GM18909 (cell line): ENCODE measurements at regions not wholly inside any gene's neighbourhood (a gene's known extent, or its start where the extent isn't known, plus 50 kb on each side); places are given as distances from the start of the nearest gene placed in this dataset.
A peak's percentile ranks its signal among the peaks of the same experiment; 100 is the strongest.

Source experiments
- ATAC-seq: cut with Tn5 transposase; IDR thresholded peaks from one replicate; pipeline ENCODE4 v1.9.1; 2021; ENCODE audit warnings: mild to moderate bottlenecking; ENCODE audit not compliant: unreplicated experiment, poor library complexity

DNA sequence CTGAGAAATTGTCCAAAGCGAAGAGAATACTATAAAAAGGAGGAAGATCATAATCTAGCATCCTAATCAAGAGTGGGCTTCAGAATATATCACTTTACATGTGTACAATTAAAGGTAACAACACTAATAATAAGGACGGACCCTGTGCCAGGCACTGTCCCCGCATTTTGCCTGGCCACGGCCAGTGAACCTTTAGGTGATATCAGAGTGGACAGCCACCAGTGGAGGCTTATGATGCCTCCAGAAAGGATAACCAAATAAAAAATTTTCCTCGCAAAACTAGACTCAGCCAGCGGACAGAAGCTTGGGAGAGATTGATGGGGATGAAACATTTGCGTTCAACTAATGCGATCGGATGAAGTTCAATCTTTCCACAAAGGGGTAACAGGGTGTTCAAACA lies 436.4 kb downstream of the NPHP4 start:
- ATAC-seq = no peak

DNA sequence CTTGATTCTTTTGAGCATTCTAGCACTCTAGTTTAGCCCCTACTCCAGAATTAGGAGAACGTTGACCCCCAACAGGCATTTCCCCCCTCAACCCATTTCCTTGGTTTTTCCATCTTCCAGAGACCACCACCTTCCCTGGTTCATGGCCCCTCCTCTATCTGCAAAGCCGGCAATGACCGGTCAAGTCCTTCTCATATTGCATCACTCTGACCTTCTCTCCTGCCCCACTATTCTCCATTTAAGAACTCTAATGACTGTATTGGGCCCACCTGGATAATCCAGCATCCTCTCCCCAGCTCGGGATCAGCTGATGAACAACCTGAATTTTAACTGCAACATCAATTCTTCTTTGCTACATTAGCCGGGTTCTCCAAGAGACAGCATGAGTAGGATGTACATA lies 437.4 kb downstream of the NPHP4 start:
- no peak for ATAC-seq

DNA sequence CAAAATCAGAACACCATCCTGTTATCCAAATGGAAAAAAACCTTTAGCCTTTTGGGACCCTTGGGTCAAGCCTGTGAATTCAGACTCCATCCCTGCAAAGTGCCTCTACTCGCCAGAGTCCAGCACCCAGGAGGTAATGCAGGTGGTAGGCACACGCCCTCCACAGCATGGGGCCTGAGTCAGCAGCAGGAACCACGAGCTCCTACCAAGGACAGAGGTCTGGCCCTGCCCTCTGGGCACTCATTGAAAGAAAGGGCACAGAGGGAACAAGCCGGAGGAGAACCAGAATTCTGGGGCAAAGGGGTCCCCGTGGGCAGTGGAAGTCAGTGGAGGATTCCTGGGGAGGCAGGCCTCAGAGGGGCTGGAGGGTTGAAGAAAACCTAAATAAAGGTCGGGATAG lies 438.1 kb downstream of the NPHP4 start:
- no peak for ATAC-seq

DNA sequence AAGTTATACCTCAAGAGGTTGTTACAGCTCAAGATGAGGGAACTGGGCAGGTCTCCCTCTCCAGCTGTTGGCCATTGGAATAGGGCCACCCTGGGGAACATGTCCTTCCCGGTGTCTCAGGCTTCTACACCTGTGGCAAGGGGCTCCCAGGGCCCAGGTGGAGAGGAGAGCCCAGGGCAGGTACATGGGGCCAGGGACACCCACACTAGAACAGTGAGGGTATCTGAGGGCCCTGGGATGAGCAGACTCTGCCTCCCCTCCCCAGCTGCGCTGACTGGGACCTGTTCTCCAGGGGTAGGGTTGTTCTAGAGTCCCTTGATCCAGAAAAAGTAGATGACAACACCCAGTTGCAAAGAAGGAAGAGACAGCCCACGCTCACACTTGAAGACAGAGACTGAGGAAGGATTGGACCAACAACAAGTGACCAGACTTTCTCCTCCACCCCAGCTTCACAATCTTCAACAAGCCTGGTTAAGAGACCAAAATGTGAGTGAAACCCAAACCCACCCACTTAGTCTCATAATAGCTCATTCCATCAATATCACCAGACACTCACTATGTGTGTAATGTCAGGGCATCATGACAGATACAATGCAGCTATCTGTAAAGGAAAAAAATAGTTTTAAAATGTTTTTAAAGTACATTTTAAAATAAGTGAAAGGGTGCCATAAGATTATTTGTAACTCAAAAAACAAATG lies 439.3 kb downstream of the NPHP4 start:
- ATAC-seq = no peak

DNA sequence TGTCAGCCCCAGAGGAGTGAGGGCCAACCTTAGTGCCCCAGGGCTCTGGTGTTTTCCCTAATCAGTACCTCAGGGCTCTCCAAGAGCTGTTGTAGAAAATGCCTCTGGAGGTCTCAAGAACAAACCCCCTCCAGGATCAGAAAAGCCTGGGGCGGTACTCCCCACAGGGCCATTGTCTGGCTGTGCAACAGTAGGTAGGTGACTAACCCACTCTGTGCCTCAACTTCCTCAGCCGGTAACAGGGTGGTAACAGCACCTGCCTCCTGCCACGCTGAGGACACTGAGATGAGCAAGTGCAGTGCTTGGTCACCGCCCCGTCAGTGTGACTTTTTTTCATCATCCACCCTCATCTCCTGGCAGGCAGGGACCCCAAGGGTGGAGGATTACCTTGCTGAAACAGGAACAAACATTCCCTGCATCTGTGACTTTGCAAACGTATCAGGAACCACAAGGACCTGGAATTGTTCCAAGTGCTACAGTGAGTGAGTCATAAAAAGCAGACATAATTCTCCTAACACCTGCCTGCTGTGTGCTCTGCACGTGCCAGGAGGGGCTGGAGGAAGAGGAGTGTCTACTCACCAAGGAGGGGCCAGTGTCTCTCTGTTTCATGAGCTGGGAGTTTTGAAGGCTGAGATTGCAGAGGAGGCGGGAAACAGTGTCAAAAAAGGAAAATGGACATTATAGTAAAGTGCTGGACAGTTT lies 440.8 kb downstream of the NPHP4 start:
- ATAC-seq = no peak

DNA sequence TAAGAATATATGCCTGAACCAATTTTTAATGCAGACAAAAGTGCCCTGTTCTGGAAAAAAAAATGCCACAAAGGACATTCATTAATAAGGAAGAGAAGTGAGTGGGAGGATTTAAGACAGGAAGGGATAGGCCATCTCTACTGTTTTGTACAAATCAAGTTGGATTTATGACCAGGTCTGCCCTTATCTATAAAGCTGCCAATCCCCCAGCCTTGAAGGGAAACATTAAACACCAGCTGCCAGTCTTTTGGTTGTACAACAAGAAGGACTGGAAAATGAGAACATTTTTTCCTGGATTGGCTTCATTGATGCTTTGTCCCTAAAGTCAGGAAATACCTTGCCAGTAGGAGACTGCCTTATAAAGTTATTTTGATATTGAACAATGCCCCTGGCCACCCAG lies 444.0 kb downstream of the NPHP4 start:
- no peak for ATAC-seq

DNA sequence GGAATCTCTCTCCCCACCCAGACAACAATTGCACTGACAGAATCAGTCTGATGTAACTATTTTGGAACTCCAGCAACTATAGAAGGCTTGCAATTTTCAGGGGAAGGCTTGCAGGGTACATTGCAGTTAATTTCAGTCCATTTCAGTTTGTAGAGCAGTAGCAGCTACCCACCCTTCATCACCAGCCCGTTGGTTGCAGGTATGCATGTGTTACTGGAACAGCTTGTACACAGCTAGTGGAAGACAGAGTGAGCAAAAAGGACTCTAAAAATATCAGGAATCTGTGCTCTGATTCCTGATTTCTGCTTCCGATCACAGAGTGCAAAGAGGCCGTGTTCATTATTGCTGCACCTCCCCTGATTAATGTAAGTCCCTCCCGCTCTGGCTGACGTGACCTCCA lies 449.0 kb downstream of the NPHP4 start:
- ATAC-seq = no peak

DNA sequence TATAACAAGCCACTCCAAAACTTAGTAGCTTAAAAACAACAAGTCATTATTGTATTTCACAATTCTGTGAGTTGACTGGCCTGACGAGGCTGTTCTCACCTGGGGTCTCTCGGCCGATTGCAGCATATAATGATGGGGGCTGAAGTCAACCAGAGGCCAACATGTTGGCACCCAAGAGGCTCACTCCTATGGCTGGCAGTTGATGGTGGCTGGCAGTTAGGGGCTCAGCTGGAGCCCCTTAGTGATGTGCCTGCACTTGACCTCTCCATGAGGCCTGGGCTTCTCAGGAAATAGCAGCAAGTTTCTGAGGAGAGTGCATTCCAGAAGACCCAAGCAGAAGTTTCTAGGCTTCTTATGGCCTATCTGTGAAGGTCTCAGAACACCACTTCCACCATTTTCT lies 459.4 kb downstream of the NPHP4 start:
- ATAC-seq = no peak

DNA sequence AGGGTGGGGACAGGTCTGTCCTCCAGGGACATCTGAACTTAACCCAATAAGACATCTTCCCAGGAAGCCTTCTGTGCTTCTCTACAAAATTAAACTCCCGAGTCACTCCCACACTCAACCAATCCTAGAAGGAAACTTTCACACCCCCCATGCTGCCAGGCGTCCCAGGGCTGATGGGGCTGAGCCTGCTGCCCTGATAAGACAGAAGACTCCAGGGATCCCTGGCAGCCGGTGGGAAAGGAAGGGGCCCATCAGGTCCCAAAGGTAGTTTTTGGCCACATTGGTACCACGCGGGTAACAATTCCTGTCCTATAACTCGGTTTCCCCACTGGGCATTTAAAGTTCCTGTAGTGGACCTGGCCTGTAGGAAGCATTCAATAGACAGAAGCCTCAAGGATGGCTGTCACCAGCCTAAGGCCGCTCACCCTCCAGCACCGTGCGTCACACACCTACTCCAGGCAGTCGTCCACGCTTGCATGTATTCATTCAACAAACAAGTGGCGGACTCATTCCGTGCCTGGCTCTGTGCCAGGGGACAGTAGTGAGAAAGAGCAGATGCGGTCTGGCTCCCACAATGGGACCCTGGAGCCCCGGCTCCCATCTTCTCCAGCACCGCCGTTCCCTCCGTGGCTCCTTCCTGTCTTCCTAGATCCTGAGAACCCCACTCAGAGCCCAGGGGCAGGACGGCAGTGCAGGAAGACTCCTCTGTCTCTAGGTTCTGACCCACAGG lies 465.2 kb downstream of the NPHP4 start:
- ATAC-seq = no peak

DNA sequence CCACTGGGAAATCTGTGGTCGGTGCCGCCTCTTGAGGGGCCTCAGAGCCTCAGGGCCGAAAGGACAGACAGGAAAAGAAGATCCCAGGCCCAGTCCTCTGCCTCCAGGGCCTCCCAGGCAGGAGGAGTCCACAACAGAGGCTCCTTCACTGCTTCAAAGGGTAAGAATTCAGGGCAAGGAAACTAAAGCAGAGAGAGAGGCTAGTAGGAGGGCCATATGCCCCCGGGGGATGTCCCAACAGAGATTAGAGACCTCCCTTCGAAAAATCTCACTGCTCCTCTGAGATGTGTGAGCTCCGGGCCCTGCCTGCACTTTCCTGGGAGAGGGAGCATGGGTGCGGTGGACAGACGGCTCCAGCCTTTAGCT lies 465.9 kb downstream of the NPHP4 start:
- no peak for ATAC-seq

DNA sequence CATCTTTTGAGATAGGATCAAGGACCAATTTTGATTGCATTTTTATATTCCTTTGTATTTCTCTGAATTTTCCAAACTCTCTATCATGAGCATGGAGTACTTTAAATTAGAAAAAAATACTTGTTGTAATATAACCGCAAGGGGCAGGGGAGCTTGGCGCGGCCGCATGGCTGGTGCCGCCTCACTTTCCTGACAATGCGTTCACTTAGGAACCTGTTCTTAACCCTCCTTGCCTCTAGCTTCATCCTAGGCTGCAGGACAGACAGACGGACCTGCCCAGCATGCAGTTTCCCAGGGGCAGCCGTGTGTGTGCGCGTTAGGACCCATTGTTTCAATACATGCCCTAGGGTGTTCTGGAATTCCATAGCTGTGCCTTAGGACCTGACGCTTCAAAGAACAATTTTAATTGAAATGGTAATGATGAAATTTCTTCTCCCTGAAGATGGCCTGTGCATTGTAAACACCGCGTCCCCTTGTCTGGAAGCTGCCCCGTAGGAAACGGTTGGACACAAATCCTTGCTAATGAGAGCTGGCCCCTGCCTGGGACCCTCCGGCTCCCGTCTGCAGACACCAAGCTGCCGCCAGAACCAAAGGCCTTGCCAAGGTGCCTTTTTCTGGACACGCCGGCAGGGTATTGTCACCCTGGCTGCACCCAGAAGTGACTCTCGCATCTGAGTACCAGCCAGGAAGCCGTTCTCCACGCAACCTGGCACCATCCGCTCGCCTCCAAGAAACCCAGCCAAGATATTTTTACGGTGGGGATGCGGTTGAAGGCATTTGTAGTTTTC lies 466.4 kb downstream of the NPHP4 start:
- no peak for ATAC-seq

DNA sequence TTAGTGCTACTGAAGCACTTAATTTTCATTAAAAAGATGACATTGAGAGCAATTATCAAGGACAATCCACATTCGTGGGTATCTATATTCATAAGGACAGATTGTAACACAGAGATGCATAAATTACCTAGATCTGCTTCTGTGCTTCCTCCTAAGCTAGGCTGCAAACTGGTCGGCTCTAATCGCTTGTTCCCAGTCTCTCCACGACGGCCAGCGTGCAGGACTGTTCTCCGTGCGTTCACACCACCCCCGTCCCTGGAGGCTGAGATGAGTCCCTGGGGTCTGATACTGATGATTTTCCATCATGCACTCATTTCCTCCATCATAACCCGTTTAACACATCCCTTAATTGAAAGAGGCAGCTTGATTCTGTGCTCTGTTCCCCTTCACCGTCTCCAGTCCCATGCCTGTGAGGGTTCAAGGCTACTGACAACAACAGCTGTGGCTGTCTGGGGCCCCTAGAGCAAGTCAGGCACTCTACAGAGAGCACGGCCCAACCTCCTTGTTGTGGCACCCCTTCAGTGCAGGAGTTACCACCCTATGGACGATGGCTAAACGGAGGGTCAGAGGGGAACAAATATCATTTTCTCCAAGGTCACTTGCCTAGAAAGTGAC lies 469.6 kb downstream of the NPHP4 start:
- ATAC-seq = no peak

DNA sequence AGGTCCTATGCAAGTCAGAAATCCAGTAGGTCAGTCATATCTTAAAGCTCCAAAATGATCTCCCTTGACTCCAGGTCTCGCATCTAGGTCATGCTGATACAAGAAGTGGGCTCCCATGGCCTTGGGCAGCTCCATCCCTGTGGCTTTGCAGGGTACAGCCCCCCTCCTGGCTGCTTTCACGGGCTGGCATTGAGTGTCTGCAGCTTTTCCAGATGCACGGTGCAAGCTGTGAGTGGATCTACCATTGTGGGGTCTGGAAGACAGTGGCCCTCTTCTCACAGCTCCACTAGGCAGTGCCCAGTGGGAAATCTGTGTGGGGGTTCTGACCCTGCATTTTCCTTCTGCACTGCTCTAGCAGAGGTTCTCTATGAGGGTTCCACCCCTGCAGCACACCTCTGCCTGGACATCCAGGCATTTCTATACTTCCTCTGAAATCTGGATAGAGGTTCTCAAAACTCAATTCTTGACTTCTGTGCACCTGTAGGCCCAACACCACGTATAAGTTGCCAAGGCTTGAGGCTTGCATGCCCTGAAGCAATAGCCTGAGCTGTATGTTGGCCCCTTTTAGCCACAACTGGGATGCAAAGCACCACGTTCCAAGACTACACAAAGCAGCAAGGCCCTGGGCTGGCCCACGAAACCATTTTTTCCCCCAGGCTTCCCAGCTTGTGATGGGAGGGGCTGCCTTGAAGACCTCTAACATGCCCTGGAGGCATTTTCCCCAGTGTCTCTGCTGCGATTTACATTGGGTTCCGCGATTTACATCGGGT lies 472.7 kb downstream of the NPHP4 start:
- ATAC-seq = no peak

DNA sequence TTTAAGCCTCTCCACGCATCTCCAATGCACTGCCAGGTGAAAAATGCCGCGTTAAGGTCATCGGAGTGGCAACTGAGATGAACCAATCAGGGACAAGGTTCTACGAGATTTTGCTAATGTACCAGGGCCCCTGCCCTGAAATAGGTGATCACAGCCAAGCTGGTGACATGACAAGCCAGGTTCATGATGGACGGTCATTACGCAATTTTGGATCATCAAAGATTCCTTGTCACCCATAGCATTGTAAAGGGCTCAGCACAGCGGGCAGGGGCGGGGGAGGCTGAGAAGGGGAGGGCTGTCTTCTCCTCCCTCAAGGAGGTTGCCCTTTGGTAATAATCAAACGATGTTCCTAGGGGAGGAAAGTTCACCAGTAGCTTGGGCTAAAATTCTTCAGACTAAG lies 475.5 kb downstream of the NPHP4 start:
- no peak for ATAC-seq

DNA sequence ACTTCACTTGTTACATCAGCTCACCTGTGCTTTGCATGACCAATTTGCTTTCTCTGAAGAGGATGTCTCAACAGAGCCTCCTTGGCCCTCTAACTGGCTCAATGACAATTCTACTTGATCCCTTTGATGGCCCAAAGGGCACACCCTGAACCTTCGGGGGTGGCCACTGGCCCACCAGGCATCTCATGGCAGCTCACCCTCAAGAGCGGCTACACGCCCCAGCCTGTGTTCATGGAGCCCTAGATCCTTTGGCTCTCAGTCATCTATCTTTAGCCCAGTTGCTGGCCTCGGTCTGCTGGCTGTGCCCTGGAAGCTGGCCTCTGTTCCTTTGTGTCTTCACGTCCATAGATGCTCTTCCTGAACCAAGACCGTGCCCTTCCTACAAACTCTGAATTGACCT lies 476.7 kb downstream of the NPHP4 start:
- ATAC-seq = no peak

DNA sequence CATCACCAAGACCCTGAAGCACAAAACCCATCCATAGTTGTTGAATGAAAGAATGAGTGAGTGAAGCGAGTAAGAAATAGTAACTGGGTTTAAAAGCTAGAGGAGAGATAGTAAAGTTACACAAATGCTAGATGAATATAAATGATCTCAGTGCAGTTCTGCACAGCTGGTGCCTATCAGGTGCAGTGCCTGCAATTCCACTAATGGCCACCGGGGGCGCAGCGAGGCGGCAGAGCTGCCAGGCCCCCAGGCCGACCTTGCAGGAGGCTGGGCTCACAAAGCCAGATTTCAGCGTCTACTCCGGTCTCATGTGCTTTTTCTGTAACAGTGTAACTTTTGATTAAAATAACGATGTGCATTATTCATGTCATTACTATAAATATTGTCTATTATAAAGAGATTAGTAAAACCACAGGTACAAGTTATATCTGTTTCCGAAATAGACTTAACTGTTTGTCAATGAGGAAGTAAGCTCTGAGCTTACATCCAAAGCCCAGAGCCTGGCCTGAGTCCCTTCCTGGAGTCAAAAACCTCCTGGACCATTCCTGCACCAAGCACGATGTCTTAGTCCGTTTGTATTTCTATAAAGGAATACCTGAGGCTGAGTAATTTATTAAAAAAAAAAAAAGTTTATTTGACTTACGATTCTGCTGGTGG lies 477.6 kb downstream of the NPHP4 start:
- peak; percentile 69 for ATAC-seq

DNA sequence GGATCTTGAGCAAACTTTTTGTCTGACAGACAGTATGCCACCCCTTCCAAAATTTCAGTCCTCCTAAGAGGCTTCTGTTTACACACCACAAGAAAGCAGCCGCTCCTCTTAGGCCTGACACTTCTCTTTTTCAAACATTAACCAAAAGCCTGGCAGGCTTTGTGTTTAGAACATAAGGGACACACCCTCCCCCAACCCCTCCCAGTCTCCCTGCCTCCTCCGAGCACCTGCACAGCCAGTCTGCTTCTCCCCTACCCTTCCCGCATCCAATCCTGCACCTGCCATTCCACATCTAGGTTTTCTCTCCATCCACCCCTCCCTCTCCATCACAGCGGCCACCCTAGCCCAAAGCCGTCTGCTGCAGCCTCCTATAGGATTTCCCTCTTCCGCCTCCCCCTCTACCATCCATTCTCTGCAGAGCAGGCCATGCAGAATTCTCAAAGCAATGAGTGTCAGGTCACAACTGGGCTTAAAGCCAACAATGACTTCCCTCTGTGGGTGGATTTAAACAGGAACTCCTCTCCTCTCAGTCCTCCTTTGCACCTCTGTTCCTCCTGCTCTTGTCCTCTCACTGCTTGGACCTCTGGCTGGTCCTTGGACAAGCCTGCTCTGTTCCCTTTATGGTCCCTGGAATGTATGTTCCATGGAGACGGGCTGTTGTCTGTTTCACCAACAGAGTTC lies 478.2 kb downstream of the NPHP4 start:
- no peak for ATAC-seq

DNA sequence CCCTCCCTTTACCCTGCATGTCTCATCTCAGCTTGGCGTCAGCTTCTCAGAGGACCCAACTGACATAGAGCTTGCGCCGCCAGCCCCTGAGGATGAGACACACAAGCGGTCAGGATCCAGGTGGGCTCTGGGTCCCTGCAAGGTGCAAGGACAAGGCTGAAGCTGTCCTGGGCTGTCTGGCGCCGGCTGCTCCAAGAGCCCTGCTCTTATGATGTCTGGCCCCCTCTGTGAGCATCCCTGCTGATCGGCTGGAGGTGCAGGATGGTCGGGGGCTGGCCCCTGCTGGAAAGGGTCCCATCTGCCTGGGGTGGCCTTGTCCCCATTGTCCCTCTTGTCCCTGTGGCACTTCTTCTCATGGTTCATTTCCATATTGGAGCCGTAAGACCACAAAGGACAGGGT lies 479.0 kb downstream of the NPHP4 start:
- ATAC-seq = no peak
